ENCODE measurements at regions not wholly inside any gene's neighbourhood (a gene's known extent, or its start where the extent isn't known, plus 50 kb on each side); places are given as distances from the start of the nearest gene placed in this dataset.

GRCh38 chr17:36728030-36728991, 126.9 kb downstream of the MRM1 start:
- no peak for DNase-seq (ENCODE audit: low spot score)

- DNase-seq (ENCODE audit: low spot score): no peak
These were observed 128.9 kb downstream of the MRM1 start for GRCh38 chr17:36730095-36730808.

GRCh38 chr17:36730857-36731490, 129.6 kb downstream of the MRM1 start:
- no peak for DNase-seq (ENCODE audit: low spot score)

DNA sequence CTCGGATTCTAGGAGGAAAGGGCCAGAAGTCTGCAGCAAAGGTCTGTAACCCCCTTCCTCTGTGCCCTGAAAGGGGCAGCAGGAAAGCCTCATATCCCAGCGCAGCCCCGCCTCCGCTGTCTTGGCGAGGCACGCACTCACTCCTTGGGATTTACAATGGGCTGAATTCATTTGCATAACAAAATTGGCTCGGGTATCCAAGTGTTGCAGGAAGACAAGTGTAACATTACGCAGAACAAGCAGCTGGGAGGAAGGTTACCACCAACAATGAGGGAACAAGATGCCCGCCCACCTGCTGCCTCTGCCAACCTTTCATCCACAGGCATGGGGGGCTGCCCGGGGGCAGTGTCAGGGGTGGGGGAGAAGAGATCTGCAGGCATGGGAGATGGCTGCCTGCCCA, 130.4 kb downstream of the MRM1 start:
- DNase-seq (ENCODE audit: low spot score): no peak

DNA sequence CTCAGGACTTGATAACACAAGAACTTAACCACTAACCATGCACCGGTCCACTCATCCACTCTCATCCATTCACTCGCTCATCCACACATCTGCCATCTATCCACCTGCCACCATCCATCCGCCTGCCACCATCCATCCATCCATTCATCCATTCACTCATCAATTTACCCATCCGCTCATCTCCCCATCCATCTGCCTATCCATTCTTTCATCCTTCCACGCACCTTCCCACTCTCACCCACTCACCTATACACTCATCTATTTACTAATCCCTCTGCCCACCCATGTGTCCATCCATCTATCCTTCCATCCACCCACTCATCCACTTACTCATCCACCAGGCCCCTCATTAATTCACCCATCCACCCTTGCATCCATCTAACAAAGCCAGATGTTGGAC, 131.0 kb downstream of the MRM1 start:
- DNase-seq (ENCODE audit: low spot score): no peak

- peak; percentile 11 for DNase-seq (ENCODE audit: low spot score)
These were observed 135.1 kb downstream of the MRM1 start for GRCh38 chr17:36736201-36737156.

- no peak for DNase-seq (ENCODE audit: low spot score)
These were observed 137.8 kb downstream of the MRM1 start for GRCh38 chr17:36739208-36739607.

DNA sequence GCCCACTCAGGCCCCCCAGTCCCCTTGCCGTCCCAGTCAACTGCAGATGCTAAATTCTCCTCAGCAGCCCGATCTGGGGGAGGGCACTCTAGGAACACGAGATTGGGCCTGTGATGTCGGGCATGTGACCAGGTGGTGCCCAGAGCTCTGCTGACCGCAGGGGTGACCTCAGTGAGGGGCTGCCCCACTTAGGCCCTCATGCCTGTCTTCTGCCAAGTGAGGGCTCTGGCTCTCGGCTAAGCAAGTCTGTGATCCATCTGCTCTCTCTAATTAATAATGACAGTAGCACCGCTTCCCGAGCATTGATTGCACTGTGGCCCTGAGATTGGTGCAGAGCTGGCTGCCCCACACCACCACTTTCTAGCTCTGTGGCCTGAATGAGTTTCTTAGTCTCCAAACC, 138.8 kb downstream of the MRM1 start:
- no peak for DNase-seq (ENCODE audit: low spot score)

GRCh38 chr17:36741019-36741902, 139.9 kb downstream of the MRM1 start:
- DNase-seq (ENCODE audit: low spot score): no peak

- DNase-seq (ENCODE audit: low spot score): no peak
These were observed 141.1 kb downstream of the MRM1 start for GRCh38 chr17:36742267-36743000.

- DNase-seq (ENCODE audit: low spot score): no peak
These were observed 141.7 kb downstream of the MRM1 start for GRCh38 chr17:36743130-36743529.

DNA sequence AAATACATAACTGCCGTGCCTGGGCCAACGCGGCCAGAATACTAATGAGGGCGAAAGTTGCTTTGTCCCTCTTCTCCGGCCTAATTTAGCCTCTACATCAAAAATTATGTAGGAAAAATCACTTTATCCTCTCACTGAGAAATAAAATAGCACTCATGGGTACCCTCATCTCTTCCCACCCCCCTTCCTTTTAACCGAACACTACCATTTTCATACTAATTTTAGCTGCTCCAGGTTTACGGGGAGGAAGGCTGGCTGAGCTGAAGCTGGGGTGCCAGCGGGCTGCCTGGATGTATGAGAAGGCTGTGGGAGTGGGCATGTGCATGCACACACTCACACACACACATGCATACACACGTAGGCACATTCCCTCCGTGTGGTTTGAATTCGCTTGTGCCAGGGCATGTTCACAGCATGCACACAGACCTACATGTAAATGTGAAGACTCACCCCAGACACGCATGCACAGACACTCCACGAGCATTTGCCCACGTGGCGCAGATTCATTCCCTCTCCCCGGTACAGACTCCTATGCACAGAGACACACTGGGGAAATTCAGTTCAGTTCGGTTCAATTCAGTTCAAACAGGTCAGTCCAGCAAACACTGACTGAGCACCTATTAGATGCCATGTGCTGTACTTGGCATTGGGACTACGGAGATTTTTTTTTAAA, 145.1 kb downstream of the MRM1 start:
- DNase-seq (ENCODE audit: low spot score): no peak

- no peak for DNase-seq (ENCODE audit: low spot score)
These were observed 146.5 kb downstream of the MRM1 start for GRCh38 chr17:36747861-36748260.

- no peak for DNase-seq (ENCODE audit: low spot score)
These were observed 146.9 kb downstream of the MRM1 start for GRCh38 chr17:36748272-36748671.

- DNase-seq (ENCODE audit: low spot score): no peak
These were observed 148.1 kb downstream of the MRM1 start for GRCh38 chr17:36749493-36749892.

GRCh38 chr17:36750316-36750885, 149.0 kb downstream of the MRM1 start:
- DNase-seq (ENCODE audit: low spot score): no peak

DNA sequence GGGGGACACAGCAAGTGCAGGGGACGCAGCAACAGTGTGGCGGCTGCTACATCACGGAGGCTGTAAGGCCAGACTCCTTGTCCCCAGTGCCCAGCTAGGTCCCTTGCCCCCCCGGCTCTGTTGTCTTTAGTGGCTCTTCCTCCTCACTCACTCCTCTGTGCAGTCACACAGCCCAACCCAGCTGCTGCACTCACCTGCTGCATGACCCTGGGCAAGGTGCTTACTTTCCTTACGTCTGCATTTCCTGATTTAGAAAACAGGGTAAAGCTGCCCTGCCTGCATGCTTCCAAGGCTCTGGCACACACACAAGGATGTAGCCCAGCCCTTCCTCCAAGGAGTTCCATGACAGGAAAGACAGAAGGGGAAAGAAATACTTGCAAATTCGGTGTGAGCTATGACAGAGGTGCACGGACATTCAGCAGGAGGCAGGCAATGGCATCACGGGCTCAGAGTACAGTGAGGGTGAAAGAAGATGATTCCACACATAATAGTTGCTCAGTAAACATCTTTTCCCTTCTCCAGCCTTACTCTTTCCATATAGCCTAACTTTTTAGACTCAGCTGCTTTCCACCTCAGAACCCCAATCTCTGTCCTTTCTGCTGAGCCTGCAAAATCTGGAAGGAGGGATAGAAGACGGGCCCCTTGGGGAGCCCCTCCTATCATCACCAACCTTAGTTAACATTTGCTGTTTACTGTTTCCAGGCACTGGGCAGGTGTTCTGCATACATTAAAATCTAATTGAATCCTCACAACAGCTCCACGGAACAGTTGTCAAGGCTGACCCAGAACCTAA, 150.9 kb downstream of the MRM1 start:
- no peak for DNase-seq (ENCODE audit: low spot score)

- DNase-seq (ENCODE audit: low spot score): no peak
These were observed 154.2 kb downstream of the MRM1 start for GRCh38 chr17:36755586-36755985.
